ENCODE measurements at regions not wholly inside any gene's neighbourhood (a gene's known extent, or its start where the extent isn't known, plus 50 kb on each side); places are given as distances from the start of the nearest gene placed in this dataset.
"Not testable (repeated sequence)": the region's sequence is repeated elsewhere in the genome, so short reads cannot be mapped to it uniquely, and the experiment has no call there.

DNA sequence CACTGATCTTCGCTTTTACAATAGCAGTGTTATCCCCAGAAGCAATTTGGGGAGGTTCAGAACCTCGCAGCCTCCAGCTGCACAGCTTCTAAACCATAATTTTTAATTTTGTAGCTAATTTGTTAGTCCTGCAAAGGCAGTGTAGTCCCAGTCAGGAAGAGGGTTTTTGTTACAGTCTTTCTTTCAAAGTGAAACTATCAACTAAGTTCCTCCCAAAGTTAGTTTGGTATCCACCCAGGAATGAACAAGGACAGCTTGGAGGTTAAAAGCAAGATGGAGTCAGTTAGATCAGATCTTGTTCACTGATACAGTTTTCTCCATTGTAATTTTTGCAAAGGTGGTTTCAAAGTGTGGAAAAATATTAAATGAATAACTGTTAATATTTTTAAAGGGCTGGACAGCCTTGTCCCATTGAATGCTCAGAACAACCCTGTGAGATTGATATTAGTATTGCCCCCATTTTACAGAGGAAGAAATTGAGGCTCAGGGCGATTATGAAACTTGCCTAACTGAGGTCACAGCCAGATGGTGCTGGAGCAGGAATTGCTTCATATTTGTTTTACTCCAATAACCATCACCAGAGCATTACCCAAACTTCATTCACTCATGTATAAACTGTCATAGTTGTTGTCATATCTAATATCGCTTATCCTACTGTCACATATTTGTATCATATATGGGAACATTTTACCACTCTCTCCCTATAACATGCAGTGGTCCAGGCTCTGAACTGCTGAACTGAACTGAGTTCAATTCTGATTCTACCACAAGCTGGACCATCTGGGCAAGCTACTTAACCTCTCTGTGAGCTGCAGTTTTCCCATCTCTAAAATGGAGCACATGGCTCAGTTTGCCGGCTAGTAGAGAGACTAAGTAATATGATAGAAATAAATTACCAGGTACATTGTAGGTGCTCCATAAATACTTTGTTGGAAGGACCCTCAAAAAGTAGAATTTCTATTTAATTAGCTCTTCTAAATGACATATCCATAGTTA lies 213.8 kb downstream of the BCAS1 start:
- ATAC-seq (replicated peaks), result no peak
- Mint-ChIP-seq H3K4me3 (no peak overlapping the region), H3K36me3 (no peaks in the 10 kb centered on the region), H3K27ac (no peak overlapping the region), H3K9me3 (no peaks in the 10 kb centered on the region), H3K27me3 (no peaks in the 10 kb centered on the region), H3K4me1 (peaks cover 12 to 30% of the 10 kb centered on the region in 2 donors)
- no peak for DNase-seq

DNA sequence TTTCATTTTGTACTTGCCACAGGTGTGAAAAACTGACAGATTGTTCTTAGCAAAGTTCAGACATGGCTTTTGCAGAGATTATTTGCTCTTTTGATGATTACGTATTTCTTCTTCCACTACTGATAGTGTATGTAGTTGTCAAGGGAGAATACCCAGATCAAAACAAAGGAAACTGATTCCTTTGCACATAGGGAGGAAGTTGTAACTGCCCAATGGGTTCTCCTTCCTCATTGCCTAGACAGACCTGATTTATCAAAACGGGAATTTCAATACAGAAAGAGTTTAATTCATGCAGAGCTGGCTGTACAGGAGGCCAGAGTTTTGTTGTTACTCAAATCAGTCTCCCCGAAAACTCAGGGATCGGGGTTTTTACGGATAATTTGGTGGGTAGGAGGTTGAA lies 214.7 kb downstream of the BCAS1 start:
- peaks cover 11 to 25% of the 10 kb centered on the region in 2 donors for H3K4me1 Mint-ChIP-seq
- no peak overlapping the region for H3K4me3 Mint-ChIP-seq
- no peaks in the 10 kb centered on the region for H3K27me3 Mint-ChIP-seq
- no peaks in the 10 kb centered on the region for H3K36me3 Mint-ChIP-seq
- H3K9me3 Mint-ChIP-seq, result no peaks in the 10 kb centered on the region
- H3K27ac Mint-ChIP-seq, result peak overlapping the region; percentile 61
- ATAC-seq (replicated peaks) (no peak), DNase-seq (no peak)

DNA sequence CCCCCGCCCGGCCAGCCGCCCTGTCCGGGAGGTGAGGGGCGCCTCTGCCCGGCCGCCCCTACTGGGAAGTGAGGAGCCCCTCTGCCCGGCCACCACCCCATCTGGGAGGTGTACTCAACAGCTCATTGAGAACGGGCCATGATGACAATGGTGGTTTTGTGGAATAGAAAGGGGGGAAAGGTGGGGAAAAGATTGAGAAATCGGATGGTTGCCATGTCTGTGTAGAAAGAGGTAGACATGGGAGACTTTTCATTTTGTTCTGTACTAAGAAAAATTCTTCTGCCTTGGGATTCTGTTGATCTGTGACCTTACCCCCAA lies 215.8 kb downstream of the BCAS1 start:
- not testable (repeated sequence) for ATAC-seq (replicated peaks); DNase-seq; H3K4me3 Mint-ChIP-seq; H3K27me3 Mint-ChIP-seq; H3K27ac Mint-ChIP-seq; H3K9me3 Mint-ChIP-seq; H3K36me3 Mint-ChIP-seq
- H3K4me1 Mint-ChIP-seq, result peaks cover 15 to 32% of the 10 kb centered on the region in 2 donors

DNA sequence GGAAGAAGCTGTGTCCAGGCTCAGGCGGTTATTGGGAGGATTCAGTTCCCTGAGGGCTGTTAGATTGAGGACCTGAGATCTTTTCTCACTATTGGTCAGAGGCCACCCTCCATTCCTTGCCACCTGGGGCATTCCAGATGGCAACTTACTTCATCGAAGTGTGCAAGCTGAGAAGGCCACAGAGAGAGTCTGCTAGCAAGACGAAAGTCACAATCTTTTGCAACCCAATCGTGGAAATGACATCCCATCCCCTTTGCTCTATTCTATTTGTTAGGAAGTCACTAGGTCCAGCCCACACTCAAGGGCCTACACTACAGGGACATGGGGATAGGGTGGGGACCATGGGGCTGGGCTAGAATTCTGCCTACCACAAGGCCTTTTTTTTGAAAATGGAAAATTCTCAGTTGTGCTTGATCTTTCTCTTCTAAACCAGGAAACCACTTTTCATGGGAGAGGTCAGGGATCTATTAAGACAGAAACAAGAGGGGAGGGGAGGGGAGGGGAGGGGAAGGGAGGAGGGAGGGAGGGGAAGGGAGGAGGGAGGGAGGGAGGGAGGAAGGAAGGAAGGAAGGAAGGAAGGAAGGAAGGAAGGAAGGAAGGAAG lies 217.2 kb downstream of the BCAS1 start:
- DNase-seq (no peak), ATAC-seq (replicated peaks) (no peak)
- Mint-ChIP-seq H3K9me3 (no peaks in the 10 kb centered on the region), H3K27me3 (no peaks in the 10 kb centered on the region), H3K27ac (peak overlapping the region; percentile 42), H3K4me3 (no peak overlapping the region), H3K4me1 (peaks cover 22 to 46% of the 10 kb centered on the region in 2 donors), H3K36me3 (peaks cover 0 to 3% of the 10 kb centered on the region in 2 donors)

DNA sequence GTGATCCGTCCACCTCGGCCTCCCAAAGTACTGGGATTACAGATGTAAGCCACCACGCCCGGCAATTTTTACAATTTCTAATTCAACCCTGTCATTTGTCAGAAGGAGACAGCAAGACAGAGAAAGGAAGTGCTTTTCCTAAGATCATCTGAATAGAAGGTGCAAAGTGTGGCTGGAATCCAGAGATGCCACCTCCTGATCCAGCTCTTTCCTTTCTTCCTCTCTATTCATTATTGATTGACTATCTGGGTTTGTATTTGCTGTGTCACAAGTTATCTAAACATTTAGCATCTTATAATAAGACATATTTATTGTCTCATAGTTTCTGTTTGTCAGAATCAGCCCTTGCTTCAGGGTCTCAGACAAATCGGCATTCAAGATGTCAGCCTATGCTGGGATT lies 217.7 kb downstream of the BCAS1 start:
- ATAC-seq (replicated peaks) (no peak), DNase-seq (no peak)
- Mint-ChIP-seq H3K4me3 (no peak overlapping the region), H3K27ac (no peak overlapping the region), H3K4me1 (peaks cover 28 to 51% of the 10 kb centered on the region in 2 donors), H3K27me3 (no peaks in the 10 kb centered on the region), H3K9me3 (no peaks in the 10 kb centered on the region), H3K36me3 (peaks cover 0 to 3% of the 10 kb centered on the region in 2 donors)

DNA sequence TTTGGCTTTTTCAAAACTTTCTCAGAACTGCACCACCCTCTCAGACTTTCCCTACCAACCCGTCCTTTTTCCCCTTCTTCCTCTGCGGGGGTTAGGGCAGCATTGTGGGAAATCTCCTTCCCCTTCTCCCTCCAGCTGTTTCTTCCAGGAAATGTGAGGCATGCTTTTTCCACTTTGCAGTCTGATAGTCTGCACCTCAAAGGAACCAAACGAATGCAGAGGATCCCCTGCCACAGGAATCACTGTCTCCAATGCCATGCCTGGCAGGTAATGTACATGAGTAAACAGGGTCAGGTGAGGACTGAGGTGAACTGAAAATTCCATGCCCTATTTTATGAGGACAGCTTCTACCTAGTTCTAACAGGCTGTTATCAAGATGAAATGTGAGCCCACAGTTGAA lies 218.4 kb downstream of the BCAS1 start:
- H3K27me3 Mint-ChIP-seq, result no peaks in the 10 kb centered on the region
- ATAC-seq (replicated peaks) (no peak), DNase-seq (no peak)
- peaks cover 0 to 3% of the 10 kb centered on the region in 2 donors for H3K36me3 Mint-ChIP-seq
- H3K4me3 Mint-ChIP-seq, result no peak overlapping the region
- H3K27ac Mint-ChIP-seq, result no peak overlapping the region
- H3K4me1 Mint-ChIP-seq, result peaks cover 34 to 58% of the 10 kb centered on the region in 2 donors
- no peaks in the 10 kb centered on the region for H3K9me3 Mint-ChIP-seq

DNA sequence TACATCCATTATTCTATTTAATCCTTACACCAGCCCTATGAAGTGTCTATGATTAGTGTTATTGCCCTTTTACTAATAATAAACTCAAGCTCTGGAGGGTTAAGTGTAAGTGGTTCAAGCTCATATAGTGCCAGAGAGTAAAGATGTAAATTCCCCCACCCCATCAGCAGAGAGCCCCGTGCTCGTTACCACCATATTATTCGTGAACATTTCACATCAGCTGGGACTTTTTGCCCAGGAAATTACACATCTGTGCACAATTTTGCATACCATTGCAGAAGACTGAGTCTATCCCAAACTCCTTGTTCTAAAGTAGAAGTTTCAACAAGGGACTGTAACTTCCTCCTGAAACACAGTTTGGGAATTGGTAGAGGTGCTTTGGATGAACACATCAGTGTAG lies 220.1 kb downstream of the BCAS1 start:
- Mint-ChIP-seq H3K4me1 (peaks cover 30 to 63% of the 10 kb centered on the region in 2 donors), H3K36me3 (peaks cover 0 to 3% of the 10 kb centered on the region in 2 donors), H3K27me3 (no peaks in the 10 kb centered on the region), H3K27ac (no peak overlapping the region), H3K4me3 (no peak overlapping the region), H3K9me3 (no peaks in the 10 kb centered on the region)
- ATAC-seq (replicated peaks) (peak in 1 of 2 donors; percentile 44), DNase-seq (no peak)

DNA sequence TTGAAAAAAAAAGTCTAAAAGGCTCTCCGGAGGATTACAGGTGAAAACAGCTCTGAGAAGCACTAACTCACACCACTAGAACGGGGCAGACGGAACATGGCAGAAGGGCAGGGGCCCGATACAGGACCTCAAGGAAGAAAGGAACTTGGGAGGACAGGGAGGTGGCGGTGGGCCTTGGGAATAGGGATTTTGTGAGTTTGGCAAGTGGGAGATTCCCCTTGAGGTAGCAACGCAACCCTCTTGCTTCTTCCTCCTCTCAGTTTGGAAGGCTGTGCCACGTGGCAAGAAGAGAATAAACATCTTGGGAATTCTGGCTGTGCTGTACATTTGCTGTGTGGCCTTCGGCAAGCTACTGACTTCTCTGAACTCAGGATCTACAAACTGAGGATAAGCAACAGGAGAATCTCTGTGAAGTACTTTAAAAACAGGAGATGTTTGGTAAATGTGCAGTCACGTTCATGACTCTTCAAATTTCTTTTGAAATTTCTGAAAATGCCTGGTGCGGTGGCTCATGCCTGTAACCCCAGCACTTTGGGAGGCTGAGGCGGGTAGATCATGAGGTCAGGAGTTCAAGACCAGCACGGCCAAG lies 220.8 kb downstream of the BCAS1 start:
- no peaks in the 10 kb centered on the region for H3K9me3 Mint-ChIP-seq
- H3K4me3 Mint-ChIP-seq, result no peak overlapping the region
- H3K27ac Mint-ChIP-seq, result peak overlapping the region; percentile 32
- peaks cover 0 to 3% of the 10 kb centered on the region in 2 donors for H3K36me3 Mint-ChIP-seq
- no peak for DNase-seq
- ATAC-seq (replicated peaks), result no peak
- no peaks in the 10 kb centered on the region for H3K27me3 Mint-ChIP-seq
- peaks cover 30 to 60% of the 10 kb centered on the region in 2 donors for H3K4me1 Mint-ChIP-seq

DNA sequence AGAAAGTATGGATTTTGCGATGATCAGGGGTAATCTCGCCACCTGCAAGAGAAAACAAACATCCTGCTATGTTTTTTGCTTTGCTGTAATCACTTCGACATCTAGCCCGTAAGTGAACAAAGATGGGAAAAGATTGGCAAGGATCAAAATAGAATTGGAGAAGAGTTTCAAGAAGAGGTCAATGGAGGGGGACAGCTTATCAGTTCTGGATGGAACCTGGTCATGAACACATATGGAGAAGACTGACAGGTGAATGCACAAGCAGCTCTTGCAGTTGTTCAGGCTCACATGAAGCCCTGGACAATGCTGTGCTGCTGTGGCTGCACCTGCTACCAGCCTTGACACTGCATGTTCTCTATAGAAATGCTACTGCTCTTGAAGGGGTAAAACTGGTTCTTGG lies 222.1 kb downstream of the BCAS1 start:
- H3K27me3 Mint-ChIP-seq, result no peaks in the 10 kb centered on the region
- H3K4me1 Mint-ChIP-seq, result peaks cover 30 to 60% of the 10 kb centered on the region in 2 donors
- H3K27ac Mint-ChIP-seq, result no peak overlapping the region
- H3K4me3 Mint-ChIP-seq, result no peak overlapping the region
- ATAC-seq (replicated peaks), result no peak
- no peak for DNase-seq
- peaks cover 0 to 3% of the 10 kb centered on the region in 2 donors for H3K36me3 Mint-ChIP-seq
- no peaks in the 10 kb centered on the region for H3K9me3 Mint-ChIP-seq

DNA sequence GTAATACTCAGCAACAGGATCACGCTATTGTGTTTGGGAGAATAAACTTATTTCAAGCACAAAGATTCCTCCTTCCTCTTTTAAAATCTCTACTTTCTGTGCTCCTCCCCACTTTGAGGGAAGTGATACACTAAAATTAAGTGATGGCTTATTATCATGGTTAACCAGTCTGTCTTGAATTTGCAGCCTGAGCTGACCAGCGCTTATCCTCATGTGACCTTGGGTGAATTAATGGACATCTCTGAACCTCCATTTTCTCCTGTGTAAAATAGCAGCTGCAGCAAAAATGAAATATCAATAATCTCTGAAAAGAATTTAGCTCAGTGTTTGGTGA lies 222.6 kb downstream of the BCAS1 start:
- no peaks in the 10 kb centered on the region for H3K27me3 Mint-ChIP-seq
- ATAC-seq (replicated peaks), result peak; percentile 71
- H3K27ac Mint-ChIP-seq, result no peak overlapping the region

DNA sequence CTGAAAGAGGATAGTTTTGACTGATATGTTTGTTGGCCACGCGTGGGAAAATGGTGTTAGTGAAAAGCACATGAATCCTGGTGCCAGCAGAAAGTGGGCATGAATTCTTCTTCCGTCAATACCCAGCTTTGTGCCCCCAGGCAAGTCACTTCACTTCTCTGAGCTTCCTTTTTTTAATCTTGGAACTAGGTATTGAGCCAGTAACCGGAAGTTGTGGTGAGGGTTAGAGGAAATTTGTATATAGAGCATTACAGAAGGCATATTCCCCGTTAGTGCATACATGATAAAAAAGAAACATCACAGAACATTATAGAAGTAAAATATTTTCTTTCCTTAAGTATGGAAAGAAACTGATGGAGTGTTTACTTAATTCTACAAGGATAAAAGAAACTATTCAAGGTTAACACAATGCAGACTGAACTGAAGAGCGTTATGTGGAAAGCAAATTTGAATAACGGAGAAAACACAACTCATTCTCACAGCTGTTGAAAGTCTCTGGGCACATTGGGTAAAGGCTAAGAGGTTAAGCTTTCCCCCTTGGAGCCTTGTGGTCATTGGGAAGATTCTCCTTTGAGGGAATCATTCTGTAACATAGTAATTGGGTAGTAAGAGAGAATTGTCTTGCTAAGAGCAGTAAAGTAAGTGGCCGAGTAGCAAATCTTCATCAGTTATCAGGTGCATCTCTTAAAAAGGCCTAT lies 223.1 kb downstream of the BCAS1 start:
- H3K4me1 Mint-ChIP-seq, result peaks cover 38 to 65% of the 10 kb centered on the region in 2 donors
- peak; percentile 78 to 83 for ATAC-seq (replicated peaks)
- DNase-seq, result no peak

More for the DNA sequence above, 222.6 kb downstream of the BCAS1 start:
- H3K4me3 Mint-ChIP-seq, result peak overlapping the region; percentile 55 to 66
- H3K4me1 Mint-ChIP-seq, result peaks cover 33 to 61% of the 10 kb centered on the region in 2 donors
- peaks cover 0 to 3% of the 10 kb centered on the region in 2 donors for H3K36me3 Mint-ChIP-seq
- no peak for DNase-seq
- H3K9me3 Mint-ChIP-seq, result no peaks in the 10 kb centered on the region

DNA sequence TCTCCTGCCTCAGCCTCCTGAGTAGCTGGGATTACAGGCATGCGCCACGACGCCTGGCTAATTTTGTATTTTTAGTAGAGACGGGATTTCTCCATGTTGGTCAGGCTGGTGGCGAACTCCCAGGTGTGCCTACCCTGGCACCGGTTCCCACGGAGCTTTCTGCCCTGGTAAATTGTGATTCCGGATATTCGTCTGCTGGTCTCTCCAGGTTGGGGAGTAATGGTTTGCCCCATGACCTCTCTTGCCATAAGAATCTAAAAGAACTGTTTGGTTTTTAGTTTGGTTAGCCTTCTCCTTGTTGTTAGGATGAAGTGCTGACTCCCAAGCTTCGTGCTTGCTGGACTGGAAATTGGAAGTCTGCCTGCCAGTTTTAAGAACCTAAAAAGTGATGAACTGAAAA lies 223.8 kb downstream of the BCAS1 start:
- Mint-ChIP-seq H3K4me3 (peak overlapping the region in 1 of 2 donors; percentile 55), H3K27me3 (no peaks in the 10 kb centered on the region), H3K4me1 (peaks cover 38 to 63% of the 10 kb centered on the region in 2 donors), H3K27ac (no peak overlapping the region), H3K9me3 (no peaks in the 10 kb centered on the region), H3K36me3 (peaks cover 0 to 3% of the 10 kb centered on the region in 2 donors)
- ATAC-seq (replicated peaks) (no peak), DNase-seq (no peak)

More for the DNA sequence above, 223.1 kb downstream of the BCAS1 start:
- H3K9me3 Mint-ChIP-seq, result no peaks in the 10 kb centered on the region
- no peaks in the 10 kb centered on the region for H3K27me3 Mint-ChIP-seq
- H3K4me3 Mint-ChIP-seq, result peak overlapping the region; percentile 55 to 66
- H3K36me3 Mint-ChIP-seq, result peaks cover 0 to 3% of the 10 kb centered on the region in 2 donors
- H3K27ac Mint-ChIP-seq, result peak overlapping the region; percentile 81

DNA sequence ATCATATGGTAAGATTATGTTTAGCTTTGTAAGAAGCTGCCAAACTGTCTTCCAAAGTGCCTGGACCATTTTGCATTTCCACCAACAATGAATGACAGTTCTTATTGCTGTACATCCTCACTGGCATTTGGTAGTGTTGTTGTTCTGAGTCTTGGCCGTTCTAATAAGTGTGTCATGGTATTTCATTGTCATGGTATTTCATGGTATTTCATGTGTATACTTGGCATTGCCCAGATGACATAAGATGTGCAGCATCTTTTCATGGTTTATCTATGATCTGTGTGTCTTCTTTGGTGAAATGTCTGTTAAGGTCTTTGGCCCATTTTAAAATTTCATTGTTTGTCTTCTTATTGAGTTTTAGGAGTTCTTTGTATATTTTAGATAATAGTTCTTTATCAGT lies 224.4 kb downstream of the BCAS1 start:
- Mint-ChIP-seq H3K27ac (peak overlapping the region; percentile 26), H3K27me3 (no peaks in the 10 kb centered on the region), H3K4me3 (no peak overlapping the region), H3K4me1 (peaks cover 38 to 63% of the 10 kb centered on the region in 2 donors), H3K36me3 (peaks cover 0 to 3% of the 10 kb centered on the region in 2 donors), H3K9me3 (no peaks in the 10 kb centered on the region)
- DNase-seq (no peak), ATAC-seq (replicated peaks) (no peak)

DNA sequence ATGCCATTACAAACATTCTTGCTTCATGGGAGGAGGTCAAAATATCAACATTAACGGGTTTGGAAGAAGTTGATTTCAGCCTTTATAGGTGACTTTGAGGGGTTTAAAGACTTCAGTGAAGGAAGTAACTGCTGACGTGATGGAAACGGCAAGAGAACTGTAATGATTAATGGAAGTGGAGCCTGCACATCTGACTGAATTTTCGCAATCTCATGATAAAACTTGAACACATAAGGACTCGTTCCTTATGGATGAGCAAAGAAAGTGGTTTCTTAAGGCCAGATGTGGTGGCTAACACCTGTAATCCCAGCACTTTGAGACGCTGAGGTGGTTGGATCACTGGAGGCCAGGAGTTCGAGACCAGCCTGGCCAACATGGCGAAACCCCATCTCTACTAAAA lies 226.1 kb downstream of the BCAS1 start:
- Mint-ChIP-seq H3K27ac (peak overlapping the region; percentile 65), H3K9me3 (no peaks in the 10 kb centered on the region), H3K36me3 (peaks cover 0 to 2% of the 10 kb centered on the region in 2 donors), H3K27me3 (no peaks in the 10 kb centered on the region), H3K4me3 (no peak overlapping the region), H3K4me1 (peaks cover 36 to 69% of the 10 kb centered on the region in 2 donors)
- ATAC-seq (replicated peaks), result no peak
- DNase-seq, result no peak
